Tibial nerve (tissue), 4 donors: ENCODE measurements at regions not wholly inside any gene's neighbourhood (a gene's known extent, or its start where the extent isn't known, plus 50 kb on each side); places are given as distances from the start of the nearest gene placed in this dataset.

Experiments used
- DNase-seq, 2 donors: peaks; one replicate each; pipeline ENCODE4 v3.0.0-alpha.2; 2019; ENCODE audit warnings: low spot score in 2 of 2
- H3K27ac ChIP-seq, 4 donors: fragments of 200-600 bp; sonication (generic) in 3 of 4; one replicate each; pipeline ENCODE4 v1.5.1; 2017 to 2019; ENCODE audit warnings: mild to moderate bottlenecking in 1 of 4
- H3K27me3 ChIP-seq, 2 donors: fragments of 200-600 bp; sonication (generic) in 1 of 2; one replicate each; pipeline versions ENCODE4 v1.5.1 to v1.6.0; 2017 to 2019
- H3K36me3 ChIP-seq, 3 donors: fragments of 200-600 bp; sonication (generic); one replicate each; pipeline ENCODE4 v1.5.1; 2018 to 2019
- H3K4me1 ChIP-seq, 4 donors: fragments of 200-600 bp; sonication (generic) in 3 of 4; one replicate each; pipeline ENCODE4 v1.5.1; 2017 to 2019
- H3K4me3 ChIP-seq, 4 donors: fragments of 200-600 bp; sonication (generic) in 3 of 4; one replicate each; pipeline ENCODE4 v1.5.1; 2017 to 2019; ENCODE audit warnings: mild to moderate bottlenecking in 1 of 4, moderate library complexity in 1 of 4
- H3K9me3 ChIP-seq, 4 donors: fragments of 200-600 bp; sonication (generic) in 3 of 4; one replicate each; pipeline ENCODE4 v1.5.1; 2017 to 2019
- EP300 ChIP-seq, 2 donors: sonication (generic); formaldehyde crosslinking; IDR thresholded peaks; one replicate each; pipeline ENCODE4 v1.6.1; 2017; ENCODE audit warnings: antibody characterized with exemption in 2 of 2, mild to moderate bottlenecking in 1 of 2
- POLR2A ChIP-seq, 2 donors: fragments of 450-650 bp; IDR thresholded peaks; one replicate each; pipeline ENCODE4 v1.6.1; 2017; ENCODE audit warnings: antibody characterized with exemption in 2 of 2, mild to moderate bottlenecking in 2 of 2, moderate library complexity in 2 of 2
- whole genome bisulfite sequencing, 2 donors: methylation state at CpG; one replicate each; pipeline ENCODE4 v1.1.5; 2018; 5-methylcytosine and 5-hydroxymethylcytosine counted together
- TF ChIP-seq, protein P1 (sequence below), 5 experiments: fragments of 200-600 bp in 3 of 5; fragments of 450-650 bp in 2 of 5; sonication (generic) in 3 of 5; IDR thresholded peaks; one replicate each; pipeline ENCODE4 v1.5.1; 2016 to 2019; ENCODE audit warnings: antibody characterized with exemption in 5 of 5, mild to moderate bottlenecking in 3 of 5, moderate library complexity in 2 of 5

DNA sequence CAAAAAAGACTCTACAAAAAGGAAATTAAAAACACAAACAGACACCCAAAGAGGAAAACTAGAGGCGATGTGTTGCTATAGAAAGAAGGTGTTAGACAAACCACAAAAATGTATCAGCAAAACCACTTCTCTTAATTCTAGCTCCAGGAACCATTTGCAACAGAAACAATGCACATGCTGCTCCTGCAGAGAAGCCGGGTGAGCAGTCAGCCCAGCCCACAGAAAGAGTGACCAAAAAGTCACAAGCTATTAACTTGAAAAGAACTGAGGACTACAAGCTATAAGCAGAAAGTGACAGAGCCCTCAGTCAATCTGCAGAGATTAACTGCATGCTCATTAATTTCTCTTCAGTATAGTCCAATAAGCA lies 96.2 kb upstream of the KLHL13 start:
- H3K27me3 ChIP-seq: no peaks in the 10 kb centered on the region
- no peaks in the 10 kb centered on the region for H3K9me3 ChIP-seq
- no peak for DNase-seq
- no peak overlapping the region for H3K4me3 ChIP-seq
- TF ChIP-seq, protein P1, sequence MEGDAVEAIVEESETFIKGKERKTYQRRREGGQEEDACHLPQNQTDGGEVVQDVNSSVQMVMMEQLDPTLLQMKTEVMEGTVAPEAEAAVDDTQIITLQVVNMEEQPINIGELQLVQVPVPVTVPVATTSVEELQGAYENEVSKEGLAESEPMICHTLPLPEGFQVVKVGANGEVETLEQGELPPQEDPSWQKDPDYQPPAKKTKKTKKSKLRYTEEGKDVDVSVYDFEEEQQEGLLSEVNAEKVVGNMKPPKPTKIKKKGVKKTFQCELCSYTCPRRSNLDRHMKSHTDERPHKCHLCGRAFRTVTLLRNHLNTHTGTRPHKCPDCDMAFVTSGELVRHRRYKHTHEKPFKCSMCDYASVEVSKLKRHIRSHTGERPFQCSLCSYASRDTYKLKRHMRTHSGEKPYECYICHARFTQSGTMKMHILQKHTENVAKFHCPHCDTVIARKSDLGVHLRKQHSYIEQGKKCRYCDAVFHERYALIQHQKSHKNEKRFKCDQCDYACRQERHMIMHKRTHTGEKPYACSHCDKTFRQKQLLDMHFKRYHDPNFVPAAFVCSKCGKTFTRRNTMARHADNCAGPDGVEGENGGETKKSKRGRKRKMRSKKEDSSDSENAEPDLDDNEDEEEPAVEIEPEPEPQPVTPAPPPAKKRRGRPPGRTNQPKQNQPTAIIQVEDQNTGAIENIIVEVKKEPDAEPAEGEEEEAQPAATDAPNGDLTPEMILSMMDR (IDR thresholded peaks at IDR 0.05): no peak
- no peak for TF ChIP-seq POLR2A (IDR thresholded peaks at IDR 0.05)
- TF ChIP-seq EP300 (IDR thresholded peaks at IDR 0.05): no peak
- H3K4me1 ChIP-seq: no peaks in the 10 kb centered on the region
- no peaks in the 10 kb centered on the region for H3K36me3 ChIP-seq
- H3K27ac ChIP-seq: no peak overlapping the region
- 53 to 61% methylated on average over 2 of the region's 2 CpGs for WGBS, 2 donors

DNA sequence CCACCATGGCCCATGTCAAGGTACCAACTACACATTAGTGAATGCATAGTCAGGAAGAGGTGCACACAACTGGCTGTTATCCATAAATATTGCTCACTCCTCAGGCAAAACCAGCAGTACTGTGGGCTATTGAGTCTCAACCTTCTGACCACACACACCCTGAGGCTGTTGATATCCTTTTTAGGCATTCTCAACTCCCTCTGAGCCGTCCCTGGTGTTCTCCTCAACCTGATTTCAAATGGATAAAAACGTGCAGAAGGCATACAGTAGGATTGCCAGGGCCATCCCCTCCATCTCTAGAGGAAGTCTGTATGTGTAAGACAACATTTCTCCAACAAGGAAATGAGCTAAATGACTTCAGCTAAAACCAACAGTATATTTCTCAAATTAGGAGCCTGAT lies 98.7 kb upstream of the KLHL13 start:
- Histone ChIP-seq H3K4me1 (no peaks in the 10 kb centered on the region), H3K27ac (no peak overlapping the region), H3K9me3 (no peaks in the 10 kb centered on the region), H3K36me3 (no peaks in the 10 kb centered on the region), H3K27me3 (no peaks in the 10 kb centered on the region), H3K4me3 (no peak overlapping the region)
- DNase-seq: no peak
- TF ChIP-seq, protein P1 (IDR thresholded peaks at IDR 0.05): no peak
- TF ChIP-seq POLR2A (IDR thresholded peaks at IDR 0.05) (no peak), EP300 (IDR thresholded peaks at IDR 0.05) (no peak)
- 33 to 54% methylated on average over 2 of the region's 2 CpGs for WGBS, 2 donors

DNA sequence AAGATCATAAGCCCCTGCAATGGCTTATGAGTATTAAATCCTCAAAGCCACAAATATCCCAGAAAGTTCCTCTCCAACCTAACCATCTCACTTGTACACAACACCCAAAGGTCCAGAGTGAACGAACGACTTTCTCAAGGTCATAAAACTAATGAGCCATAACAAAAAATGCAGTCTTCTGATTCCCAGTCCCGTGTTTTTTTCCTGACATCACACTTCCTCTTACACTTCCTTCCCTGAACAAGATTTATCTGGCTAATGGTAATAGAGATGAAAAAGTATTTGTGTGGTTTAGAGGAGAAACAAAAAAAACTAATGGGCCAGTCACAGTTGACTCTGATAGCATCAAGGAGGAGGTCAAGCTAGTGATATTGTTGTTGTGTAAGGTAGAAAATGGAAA lies 99.5 kb upstream of the KLHL13 start:
- TF ChIP-seq EP300 (IDR thresholded peaks at IDR 0.05) (no peak), POLR2A (IDR thresholded peaks at IDR 0.05) (no peak)
- TF ChIP-seq, protein P1 (IDR thresholded peaks at IDR 0.05): no peak
- H3K4me1 ChIP-seq: no peaks in the 10 kb centered on the region
- no peaks in the 10 kb centered on the region for H3K36me3 ChIP-seq
- no peak for DNase-seq
- no peak overlapping the region for H3K27ac ChIP-seq
- no peaks in the 10 kb centered on the region for H3K27me3 ChIP-seq
- WGBS, 2 donors: 6 to 27% methylated on average over 3 of the region's 3 CpGs
- H3K9me3 ChIP-seq: no peaks in the 10 kb centered on the region
- no peak overlapping the region for H3K4me3 ChIP-seq

DNA sequence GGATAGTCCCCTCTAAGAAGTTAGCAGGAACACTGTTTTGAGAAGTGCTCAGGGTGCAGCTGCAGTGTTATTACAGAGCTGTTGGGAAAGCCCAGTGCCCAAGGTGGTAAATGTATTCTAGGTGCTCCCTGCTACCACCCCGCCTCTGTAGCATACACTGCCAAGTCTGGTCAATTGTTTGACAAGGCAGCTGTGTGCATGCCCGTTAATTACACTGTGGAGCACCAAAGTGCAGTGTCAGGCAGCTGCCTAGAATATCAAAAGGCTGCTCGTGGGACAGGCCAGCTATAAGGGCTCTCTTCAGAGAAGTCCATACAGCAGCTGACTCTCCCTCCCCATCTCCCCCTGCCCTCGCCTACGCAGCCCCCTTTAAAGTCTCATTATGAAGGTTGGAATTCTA lies 99.9 kb upstream of the KLHL13 start:
- no peak for DNase-seq
- Histone ChIP-seq H3K4me3 (no peak overlapping the region), H3K9me3 (no peaks in the 10 kb centered on the region), H3K4me1 (no peaks in the 10 kb centered on the region), H3K27me3 (no peaks in the 10 kb centered on the region), H3K36me3 (no peaks in the 10 kb centered on the region), H3K27ac (no peak overlapping the region)
- TF ChIP-seq, protein P1 (IDR thresholded peaks at IDR 0.05): no peak
- no peak for TF ChIP-seq POLR2A (IDR thresholded peaks at IDR 0.05)
- no peak for TF ChIP-seq EP300 (IDR thresholded peaks at IDR 0.05)
- WGBS, 2 donors: 34 to 45% methylated on average over 5 of the region's 5 CpGs

DNA sequence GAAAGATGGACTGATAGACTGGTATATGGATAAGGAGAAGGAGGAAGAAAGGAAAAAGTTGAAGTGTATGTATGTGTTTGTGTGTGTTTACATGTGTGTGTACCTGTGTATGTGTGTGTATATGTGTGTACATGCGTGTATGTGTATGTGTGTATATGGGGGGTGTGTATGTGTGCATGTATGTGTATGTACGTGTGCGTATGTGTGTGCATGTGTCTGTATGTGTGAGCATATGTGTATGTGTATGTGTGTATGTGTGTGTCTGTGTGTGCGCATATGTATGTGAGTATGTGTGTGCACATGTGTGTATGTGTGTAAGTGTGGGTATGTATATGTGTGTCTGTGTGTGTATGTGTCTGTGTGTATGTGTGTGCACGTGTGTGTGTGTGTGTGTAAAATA lies 101.5 kb upstream of the KLHL13 start:
- H3K27ac ChIP-seq: no peak overlapping the region
- TF ChIP-seq EP300 (IDR thresholded peaks at IDR 0.05) (no peak), POLR2A (IDR thresholded peaks at IDR 0.05) (no peak)
- TF ChIP-seq, protein P1 (IDR thresholded peaks at IDR 0.05): no peak
- DNase-seq: no peak
- no peaks in the 10 kb centered on the region for H3K4me1 ChIP-seq
- H3K36me3 ChIP-seq: no peaks in the 10 kb centered on the region
- H3K4me3 ChIP-seq: no peak overlapping the region
- H3K9me3 ChIP-seq: no peaks in the 10 kb centered on the region
- H3K27me3 ChIP-seq: no peaks in the 10 kb centered on the region
- WGBS, 2 donors: 81 to 87% methylated on average over 5 of the region's 5 CpGs
